ENCODE measurements at regions not wholly inside any gene's neighbourhood (a gene's known extent, or its start where the extent isn't known, plus 50 kb on each side); places are given as distances from the start of the nearest gene placed in this dataset.

DNA sequence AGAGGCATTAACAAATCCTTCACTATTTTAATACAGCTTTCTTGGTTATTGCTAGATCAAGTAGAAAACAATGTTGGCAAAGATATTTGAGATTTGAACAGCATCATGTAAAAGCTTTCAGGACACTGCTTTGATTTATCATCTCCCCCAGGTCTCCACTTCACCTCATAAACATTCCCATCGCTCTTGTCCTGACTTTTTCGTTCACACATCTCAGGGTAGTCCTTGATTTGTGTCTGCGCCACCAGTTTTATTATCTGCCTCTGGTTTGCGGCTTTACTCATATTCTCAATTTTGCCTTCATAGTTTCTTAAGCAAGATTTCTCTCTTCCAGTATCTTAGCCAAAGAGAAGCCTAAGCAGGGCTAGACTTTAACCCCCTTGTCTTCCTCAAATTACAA, 63.5 kb upstream of the ROR1 start:
- DNase-seq (ENCODE audit: low spot score): no peak

DNA sequence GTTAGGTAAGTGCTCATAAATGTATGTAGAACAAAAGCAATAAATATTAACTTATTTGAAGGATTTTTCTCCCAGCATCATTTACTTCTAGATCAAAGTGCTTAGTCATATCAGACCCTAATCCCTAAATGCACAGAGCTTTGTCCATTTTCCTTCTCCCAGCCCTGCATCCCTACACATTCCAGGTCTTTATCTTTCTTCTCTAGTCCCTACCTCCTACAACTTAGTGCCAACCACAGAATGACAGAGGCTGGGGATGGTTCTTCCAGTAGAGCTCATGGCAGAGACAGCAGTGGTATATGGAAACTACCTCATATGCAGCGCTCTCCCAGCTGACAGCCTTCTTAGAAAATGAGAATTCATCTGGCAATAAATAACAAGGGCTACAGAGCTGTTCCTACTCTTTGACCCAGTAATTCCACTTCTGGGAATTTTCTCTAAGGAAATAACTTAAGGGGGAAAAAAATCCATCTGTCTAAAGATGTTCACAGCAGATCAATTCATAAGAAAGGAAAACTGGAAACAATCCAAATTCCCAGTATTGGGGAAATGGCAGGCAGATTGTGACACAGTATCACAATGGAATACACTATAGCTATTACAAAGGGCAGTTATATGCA, 62.9 kb upstream of the ROR1 start:
- DNase-seq (ENCODE audit: low spot score): no peak

DNA sequence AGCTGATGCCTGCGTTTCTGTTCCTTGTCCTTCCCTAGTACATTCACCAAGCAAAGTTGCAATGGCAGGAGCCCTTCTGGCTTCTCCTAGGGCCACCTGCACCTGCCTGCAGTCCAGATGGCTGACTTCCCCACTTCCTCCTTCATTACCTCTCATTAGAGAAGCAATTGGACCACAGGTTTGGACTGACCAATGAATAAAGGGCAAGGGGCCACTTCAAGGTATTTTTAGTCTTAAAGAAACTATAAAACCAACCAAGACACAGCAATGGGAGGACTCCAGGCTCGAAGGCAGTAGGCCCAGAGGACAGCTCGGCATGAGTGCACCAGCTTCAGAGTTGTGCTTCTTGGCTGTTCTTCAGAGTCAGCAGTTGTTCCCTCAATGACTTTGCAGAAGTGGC, 60.8 kb upstream of the ROR1 start:
- no peak for DNase-seq (ENCODE audit: low spot score)

DNA sequence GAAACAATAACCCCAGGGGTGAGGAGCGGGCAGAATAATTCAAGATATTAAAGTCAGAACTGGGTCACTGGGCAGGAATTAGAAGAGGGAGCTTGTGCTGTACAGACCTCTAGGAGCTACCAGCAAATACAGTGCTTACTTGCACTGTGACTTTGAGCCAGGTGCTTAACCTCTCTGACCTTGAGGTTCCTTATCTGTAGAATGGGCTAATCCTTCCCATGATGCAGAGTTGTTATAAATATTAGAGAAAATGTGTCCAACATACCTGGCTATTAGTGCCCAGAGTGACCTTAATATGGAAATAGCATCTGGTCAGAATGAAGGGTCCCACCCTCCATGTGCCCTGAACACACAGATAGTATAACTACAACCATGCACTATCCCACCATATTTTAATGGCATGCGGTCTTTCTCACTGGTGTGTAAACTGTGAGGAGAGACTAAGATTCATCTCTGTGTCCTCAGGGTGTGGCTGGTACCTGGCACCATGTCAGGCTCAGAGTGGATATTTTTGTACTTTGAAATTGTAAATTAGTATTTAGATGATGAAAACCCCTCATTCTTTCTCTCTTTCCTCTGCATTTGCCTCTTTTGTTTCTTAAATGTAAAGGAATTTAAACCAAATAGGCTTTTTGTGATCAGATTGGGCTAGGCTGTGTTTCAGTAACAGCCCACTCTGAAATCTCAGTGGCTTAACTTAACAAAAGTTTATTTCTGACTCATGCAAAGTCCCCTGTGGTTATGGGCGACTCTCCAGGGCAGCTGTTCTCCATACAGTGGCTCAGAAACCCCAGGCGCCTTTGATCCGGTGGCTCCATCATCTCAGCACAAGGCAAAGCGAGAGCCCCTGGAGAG, 60.0 kb upstream of the ROR1 start:
- peak; percentile 91 for DNase-seq (ENCODE audit: low spot score)

DNA sequence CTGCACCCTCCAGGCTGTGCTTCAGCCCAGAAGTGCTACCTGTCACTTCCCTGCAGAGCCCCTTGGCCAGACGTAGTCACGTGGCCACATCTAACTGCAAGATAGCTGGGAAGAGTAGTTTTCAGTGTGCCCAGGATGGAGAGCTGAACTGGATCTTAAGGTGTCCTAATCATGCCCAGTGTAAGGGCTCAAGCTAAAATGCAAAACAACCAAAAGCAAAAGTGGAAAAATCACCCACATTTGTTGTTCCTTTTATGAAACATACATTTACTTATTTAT, 59.4 kb upstream of the ROR1 start:
- no peak for DNase-seq (ENCODE audit: low spot score)

DNA sequence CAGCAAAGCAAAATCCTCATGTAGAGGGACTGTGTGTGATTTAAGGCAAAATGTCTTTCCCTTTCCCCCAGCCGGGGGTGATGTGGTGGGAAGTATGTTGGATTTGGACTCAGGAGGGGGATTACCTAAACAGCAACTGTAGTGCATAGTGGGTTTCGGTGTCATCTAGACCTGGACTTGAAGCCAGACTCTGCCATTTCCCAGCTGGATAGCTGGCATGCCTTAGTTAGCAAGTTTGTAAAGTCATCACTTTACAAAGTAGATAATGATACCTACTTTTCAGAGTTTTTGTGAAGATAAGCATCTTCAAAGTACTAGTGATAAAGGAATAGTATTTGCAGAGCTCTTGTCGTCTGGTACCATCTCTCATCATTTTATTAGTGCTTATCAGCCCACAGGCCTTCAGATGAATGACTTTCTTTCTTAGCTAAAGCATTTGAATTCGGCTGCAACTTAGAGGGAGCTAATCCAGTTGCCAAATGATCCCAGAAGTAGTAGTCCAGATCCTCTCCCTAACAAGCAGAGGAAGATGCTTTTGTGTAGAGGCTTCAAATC, 56.2 kb upstream of the ROR1 start:
- no peak for DNase-seq (ENCODE audit: low spot score)

DNA sequence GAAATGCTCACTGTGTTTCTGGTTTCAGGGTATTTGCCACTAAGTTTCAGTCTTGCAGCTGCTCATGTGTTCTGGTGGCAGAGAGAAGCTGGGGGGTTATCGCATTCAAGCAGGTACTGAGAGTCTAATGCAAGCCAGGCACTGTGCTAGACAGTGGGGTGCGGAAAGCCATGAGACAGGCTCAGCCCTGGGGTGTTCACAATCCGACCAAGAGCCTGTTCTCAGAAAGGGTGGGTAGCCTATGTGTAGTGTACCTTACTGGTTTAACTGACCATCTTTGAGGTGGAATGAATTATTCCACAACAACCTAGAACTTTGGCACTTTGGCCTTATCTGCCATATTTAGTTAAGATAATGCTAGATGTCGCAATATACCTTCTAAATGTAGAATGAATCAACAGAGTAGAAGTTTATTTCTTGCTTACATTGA, 55.3 kb upstream of the ROR1 start:
- DNase-seq (ENCODE audit: low spot score): no peak

DNA sequence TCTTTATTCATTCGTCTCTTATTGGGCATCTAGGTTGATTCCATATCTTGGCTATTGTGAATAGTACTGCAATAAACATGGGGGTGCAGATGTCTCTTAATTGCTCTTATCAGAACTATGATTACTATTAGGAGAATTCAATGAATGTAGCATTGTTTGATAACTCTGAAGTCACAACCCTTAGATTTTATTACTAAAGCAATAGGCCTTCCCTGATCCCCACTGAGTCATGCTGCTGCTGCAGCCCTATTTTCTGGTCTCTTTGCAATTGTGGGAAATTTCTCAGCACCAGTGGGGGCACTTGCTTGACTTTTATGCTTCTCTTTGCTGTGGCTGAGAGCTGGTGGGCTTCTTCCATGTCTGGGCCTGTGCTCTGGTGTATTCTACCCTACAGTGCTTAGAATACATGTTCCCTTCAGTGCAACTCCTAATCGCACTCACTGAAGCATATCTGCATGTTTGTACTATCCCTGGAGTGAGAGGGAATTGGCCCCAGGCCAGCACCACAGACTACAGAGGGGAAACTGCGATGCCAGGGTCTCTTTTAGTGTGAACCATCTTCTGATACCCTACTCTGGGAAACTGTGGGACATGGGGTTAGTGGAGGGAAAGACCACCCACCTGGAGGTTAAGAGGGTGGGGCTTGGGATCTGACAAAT, 52.2 kb upstream of the ROR1 start:
- DNase-seq (ENCODE audit: low spot score): no peak

DNA sequence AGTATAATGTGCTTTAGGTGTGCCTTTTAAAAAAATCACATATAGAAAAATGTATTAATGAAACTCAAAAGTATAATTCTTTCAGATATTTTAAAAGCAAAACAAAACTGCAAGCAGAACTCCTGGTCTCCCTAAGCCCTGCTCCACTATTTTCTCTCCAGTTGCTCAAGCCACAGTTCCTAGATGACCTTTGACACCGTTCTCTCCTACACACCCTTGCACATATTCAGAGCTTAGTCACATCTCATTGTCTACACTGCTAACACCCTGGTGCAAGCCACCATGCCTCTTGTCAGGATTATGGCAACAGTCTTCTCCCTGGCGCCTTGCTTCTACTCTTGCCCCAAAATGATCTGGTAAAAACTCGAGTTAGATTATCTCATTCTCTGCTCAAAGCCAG, 50.2 kb upstream of the ROR1 start:
- no peak for DNase-seq (ENCODE audit: low spot score)

All from H4 (cell line).